Fibroblast of villous mesenchyme (primary cell): ENCODE measurements at regions not wholly inside any gene's neighbourhood (a gene's known extent, or its start where the extent isn't known, plus 50 kb on each side); places are given as distances from the start of the nearest gene placed in this dataset.

Source experiments
- DNase-seq: peaks from one replicate; pipeline ENCODE4 v3.0.0-alpha.2; 2010; ENCODE audit warnings: low read depth
- H3K4me3 ChIP-seq: 2 replicates; pipeline ENCODE4 v1.5.1; 2011; ENCODE audit warnings: low read depth, mild to moderate bottlenecking, low read length
- TF ChIP-seq, protein P1 (sequence below): IDR thresholded peaks from 2 replicates; pipeline ENCODE4 v1.5.1; 2012; ENCODE audit warnings: low read depth, mild to moderate bottlenecking, low read length; ENCODE audit not compliant: insufficient read depth

DNA sequence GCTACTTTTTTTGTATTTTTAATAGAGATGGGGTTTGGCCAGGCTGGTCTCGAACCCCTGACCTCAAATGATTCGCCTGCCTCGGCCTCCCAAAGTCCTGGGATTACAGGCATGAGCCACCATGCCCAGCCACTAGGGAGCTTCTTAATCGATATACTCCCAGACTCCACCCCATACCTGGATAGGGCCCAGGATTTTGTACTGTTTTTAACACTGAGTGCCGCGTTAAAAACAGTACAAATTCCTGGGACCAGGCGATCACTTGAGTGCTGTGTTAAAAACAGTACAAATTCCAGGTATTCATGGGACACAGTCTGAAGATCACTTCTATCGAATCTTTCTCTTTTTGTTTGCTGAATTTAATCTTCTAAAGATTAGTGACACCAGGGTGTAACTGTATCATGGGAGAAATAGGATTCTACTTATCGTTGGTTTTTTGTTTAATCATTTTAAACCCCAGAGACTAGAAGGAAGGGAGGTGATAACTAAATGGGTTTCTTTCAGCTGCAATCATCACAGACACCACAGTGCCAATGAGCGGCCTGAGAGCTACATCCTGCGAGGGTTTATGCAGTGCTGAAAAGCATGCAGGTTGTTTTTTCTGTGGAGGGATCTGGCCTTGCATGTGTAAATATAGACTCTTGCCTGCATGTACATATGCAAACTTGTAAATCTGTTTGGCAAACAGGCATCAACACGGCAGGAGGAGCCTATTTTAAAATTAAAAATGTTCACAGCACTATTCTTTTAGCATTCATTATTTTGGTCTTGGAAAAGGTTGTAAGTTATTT, 303.8 kb upstream of the WWC1 start:
- DNase-seq: no peak
- TF ChIP-seq, protein P1, sequence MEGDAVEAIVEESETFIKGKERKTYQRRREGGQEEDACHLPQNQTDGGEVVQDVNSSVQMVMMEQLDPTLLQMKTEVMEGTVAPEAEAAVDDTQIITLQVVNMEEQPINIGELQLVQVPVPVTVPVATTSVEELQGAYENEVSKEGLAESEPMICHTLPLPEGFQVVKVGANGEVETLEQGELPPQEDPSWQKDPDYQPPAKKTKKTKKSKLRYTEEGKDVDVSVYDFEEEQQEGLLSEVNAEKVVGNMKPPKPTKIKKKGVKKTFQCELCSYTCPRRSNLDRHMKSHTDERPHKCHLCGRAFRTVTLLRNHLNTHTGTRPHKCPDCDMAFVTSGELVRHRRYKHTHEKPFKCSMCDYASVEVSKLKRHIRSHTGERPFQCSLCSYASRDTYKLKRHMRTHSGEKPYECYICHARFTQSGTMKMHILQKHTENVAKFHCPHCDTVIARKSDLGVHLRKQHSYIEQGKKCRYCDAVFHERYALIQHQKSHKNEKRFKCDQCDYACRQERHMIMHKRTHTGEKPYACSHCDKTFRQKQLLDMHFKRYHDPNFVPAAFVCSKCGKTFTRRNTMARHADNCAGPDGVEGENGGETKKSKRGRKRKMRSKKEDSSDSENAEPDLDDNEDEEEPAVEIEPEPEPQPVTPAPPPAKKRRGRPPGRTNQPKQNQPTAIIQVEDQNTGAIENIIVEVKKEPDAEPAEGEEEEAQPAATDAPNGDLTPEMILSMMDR: no peak
- H3K4me3 ChIP-seq: no peak overlapping the region

DNA sequence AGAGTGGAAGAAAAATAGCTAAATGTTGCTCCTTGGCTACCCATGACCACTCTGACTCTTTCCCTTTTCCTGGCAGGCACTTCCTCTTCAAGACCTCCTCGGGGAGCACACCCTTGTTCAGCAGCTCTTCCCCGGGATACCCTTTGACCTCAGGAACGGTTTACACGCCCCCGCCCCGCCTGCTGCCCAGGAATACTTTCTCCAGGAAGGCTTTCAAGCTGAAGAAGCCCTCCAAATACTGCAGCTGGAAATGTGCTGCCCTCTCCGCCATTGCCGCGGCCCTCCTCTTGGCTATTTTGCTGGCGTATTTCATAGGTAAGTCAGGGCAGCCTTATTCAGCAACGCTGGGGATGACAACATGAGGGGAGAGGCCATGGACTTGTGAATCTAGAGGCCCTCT, 298.6 kb upstream of the WWC1 start:
- DNase-seq: no peak
- TF ChIP-seq, protein P1: no peak
- no peak overlapping the region for H3K4me3 ChIP-seq

DNA sequence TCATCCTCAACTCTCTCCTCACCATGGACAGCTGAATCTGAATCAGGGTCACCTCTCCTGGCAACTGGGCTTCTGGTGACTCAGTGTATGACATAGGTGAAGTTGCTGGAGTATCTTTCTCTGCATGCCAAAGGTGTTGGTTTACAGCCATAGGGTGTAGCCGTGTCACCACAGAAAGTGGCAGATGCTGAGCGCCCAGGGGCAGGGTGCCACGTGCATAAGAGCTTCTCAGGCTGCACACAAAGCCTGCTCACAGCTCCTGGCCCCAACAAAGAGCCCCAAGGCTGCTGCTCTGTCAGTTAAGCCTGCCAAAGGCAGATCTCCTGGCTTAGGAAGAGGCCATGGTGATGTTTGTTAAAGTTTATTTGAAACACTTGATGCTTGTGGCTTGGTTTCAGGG, 297.7 kb upstream of the WWC1 start:
- TF ChIP-seq, protein P1: no peak
- H3K4me3 ChIP-seq: no peak overlapping the region
- no peak for DNase-seq

DNA sequence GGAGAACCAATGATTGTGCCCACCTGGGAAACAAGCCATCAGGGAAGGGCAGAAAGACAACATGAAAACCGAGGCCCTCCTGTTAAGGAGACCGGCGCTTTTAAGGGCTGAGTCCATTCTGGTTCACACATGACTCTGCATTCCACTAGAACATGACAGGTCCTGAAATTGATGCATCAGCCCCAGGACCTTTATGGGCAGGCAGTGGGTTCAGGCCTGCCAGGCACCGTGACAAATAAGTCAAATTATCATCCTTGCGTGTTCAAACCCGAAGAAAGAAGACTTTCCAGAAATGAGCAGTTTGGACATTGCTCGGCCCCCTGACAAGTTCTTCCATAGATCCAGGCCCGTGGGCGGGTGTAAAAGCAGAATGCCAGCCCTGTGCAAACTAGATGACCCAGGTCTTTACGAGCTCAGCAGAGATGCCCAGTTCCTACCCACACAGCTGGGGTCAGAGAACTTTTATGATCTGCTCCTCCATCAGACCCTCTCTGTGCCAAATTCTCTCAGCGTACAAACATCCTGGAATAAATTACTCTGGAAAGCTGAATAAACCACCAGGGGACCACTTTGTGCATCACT, 295.5 kb upstream of the WWC1 start:
- no peak for DNase-seq
- no peak overlapping the region for H3K4me3 ChIP-seq
- TF ChIP-seq, protein P1: no peak

DNA sequence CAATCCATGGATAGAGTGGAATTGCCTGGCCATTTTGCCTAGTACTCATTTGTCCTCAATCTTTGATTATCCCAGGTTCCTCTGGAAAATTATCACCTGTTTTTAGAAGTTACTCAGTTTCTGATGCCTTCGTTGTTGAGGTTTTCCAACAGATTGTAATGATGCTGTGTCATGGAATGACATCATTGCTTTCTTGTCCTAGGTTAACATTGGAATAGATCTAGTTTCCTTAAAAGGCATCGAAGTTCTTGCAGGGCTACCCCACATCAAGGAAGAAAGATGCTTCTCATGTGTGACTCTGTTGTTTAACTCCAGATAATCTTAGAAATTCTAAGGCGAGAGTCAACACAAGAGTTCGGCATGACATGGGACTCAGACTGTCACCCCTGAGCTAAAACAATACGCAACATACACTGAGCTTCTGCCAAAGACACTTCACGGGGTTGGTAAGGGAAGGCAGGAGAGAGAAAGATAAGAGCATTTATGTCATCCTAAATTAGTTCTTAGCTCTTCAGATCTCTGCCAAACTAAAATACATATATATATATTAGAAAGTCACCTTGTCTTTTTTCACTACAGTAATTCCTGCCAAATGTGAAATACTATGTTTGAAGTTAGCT, 293.2 kb upstream of the WWC1 start:
- DNase-seq: no peak
- TF ChIP-seq, protein P1: no peak
- H3K4me3 ChIP-seq: no peak overlapping the region

DNA sequence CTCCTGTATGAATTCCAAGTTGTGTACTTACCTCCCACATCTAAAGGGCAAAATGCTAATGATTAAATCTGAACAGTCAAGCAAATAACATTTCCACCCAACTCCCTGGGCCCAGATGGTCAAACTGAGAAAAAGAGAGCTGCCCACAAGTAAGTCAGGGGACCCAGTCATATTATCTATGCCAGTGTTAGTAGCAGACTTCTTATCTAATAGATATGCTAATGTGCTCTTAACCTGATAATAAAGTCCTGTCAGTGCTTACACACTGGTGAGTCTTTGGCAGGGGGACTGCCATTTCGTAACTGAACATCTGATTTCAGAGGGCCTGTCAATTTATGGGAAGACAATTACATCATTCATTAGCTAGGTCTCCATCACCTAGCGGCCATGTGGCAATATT, 292.3 kb upstream of the WWC1 start:
- no peak for DNase-seq
- TF ChIP-seq, protein P1: no peak
- no peak overlapping the region for H3K4me3 ChIP-seq
